Loucy (cell line): ENCODE measurements at regions not wholly inside any gene's neighbourhood (a gene's known extent, or its start where the extent isn't known, plus 50 kb on each side); places are given as distances from the start of the nearest gene placed in this dataset.

Experiments used
- CTCF ChIP-seq: fragments of 200-600 bp; sonication (generic); conservative IDR thresholded peaks from 2 replicates; pipeline ENCODE4 v1.5.1; 2014; ENCODE audit warnings: mild to moderate bottlenecking, antibody characterized with exemption, low read length
- EZH2phosphoT487 ChIP-seq: fragments of 200-600 bp; IDR thresholded peaks from 2 replicates; pipeline ENCODE4 v1.6.1; 2018; ENCODE audit warnings: antibody characterized with exemption, mild to moderate bottlenecking, moderate library complexity, borderline replicate concordance

- TF ChIP-seq CTCF (no peak), EZH2phosphoT487 (no peak)
These were observed 339.9 kb upstream of the ADARB2 start for GRCh38 chr10:2077231-2077630.
